Epithelial cell of prostate (primary cell): ENCODE measurements at regions not wholly inside any gene's neighbourhood (a gene's known extent, or its start where the extent isn't known, plus 50 kb on each side); places are given as distances from the start of the nearest gene placed in this dataset.

Experiments
- DNase-seq: peaks from one replicate; pipeline ENCODE4 v3.0.0-alpha.2; 2011; ENCODE audit warnings: low read depth, low spot score
- H3K27ac ChIP-seq: fragments of 450-650 bp; 2 replicates; pipeline ENCODE4 v1.5.1; 2017; ENCODE audit warnings: mild to moderate bottlenecking

- no peak overlapping the region for H3K27ac ChIP-seq
- no peak for DNase-seq
Observed at GRCh38 chr1:70911861-70912260, 135.8 kb downstream of the PTGER3 start.

DNA sequence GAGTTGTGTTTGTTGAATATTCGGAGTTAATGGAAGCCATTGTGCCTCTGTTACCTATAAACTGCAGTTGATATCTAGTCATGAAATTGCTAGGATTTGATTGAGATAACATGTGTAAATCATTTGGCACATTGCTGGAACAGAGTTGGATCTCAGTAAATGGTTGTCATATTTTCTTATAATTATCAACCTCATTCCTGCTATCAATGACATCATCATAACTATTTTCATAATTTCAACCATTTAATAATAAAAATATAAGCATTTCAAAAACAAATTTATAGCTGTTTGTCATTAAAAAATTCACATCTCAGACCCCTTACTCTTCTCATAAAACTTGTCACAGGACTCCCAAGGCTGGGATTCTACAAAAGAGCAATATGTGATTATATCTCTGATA lies 133.4 kb downstream of the PTGER3 start:
- no peak for DNase-seq
- H3K27ac ChIP-seq: no peak overlapping the region

- no peak for DNase-seq
Observed at GRCh38 chr1:70915258-70916033, 132.2 kb downstream of the PTGER3 start.

DNA sequence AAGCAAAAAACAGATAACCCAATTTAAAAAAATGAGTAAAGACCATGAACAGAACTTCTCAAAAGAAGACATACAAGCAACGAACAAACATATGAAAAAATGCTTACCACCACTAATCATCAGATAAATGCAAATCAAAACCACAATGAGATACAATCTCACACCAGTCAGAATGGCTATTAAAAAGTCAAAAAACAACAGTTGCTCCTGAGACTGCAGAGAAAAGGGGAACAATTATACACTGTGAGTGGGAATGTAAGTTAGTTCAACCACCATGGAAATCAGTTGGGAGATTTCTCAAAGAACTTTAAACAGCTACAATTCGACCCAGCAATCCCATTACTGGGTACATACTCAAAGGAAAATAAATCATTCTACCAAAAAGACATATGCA lies 131.6 kb downstream of the PTGER3 start:
- DNase-seq: no peak
- H3K27ac ChIP-seq: no peak overlapping the region

More at GRCh38 chr1:70915258-70916033, 132.2 kb downstream of the PTGER3 start:
- no peak overlapping the region for H3K27ac ChIP-seq

- DNase-seq: no peak
- H3K27ac ChIP-seq: no peak overlapping the region
Observed at GRCh38 chr1:70919706-70920323, 127.8 kb downstream of the PTGER3 start.
